ENCODE measurements at regions not wholly inside any gene's neighbourhood (a gene's known extent, or its start where the extent isn't known, plus 50 kb on each side); places are given as distances from the start of the nearest gene placed in this dataset.

GRCh38 chr4:121277194-121278105 is 103.4 kb downstream of the QRFPR start:
- DNase-seq = no peak

- no peak for DNase-seq
Observed at GRCh38 chr4:121273191-121273590, 107.6 kb downstream of the QRFPR start.

GRCh38 chr4:121272526-121272925 is 108.3 kb downstream of the QRFPR start:
- no peak for DNase-seq

- DNase-seq = no peak
Observed at GRCh38 chr4:121270389-121270788, 106.3 kb upstream of the TNIP3 start.

- DNase-seq = no peak
Observed at GRCh38 chr4:121269001-121269400, 104.9 kb upstream of the TNIP3 start.

- no peak for DNase-seq
Observed at GRCh38 chr4:121266982-121267381, 102.9 kb upstream of the TNIP3 start.

GRCh38 chr4:121256887-121257466 is 92.9 kb upstream of the TNIP3 start:
- no peak for DNase-seq

GRCh38 chr4:121255986-121256750 is 92.0 kb upstream of the TNIP3 start:
- no peak for DNase-seq

- no peak for DNase-seq
Observed at GRCh38 chr4:121253961-121254360, 89.8 kb upstream of the TNIP3 start.

- DNase-seq = peak; percentile 42
Observed at GRCh38 chr4:121252224-121252806, 88.2 kb upstream of the TNIP3 start.

GRCh38 chr4:121248747-121249146 is 84.6 kb upstream of the TNIP3 start:
- DNase-seq = no peak

GRCh38 chr4:121246698-121247097 is 82.6 kb upstream of the TNIP3 start:
- DNase-seq = no peak

- no peak for DNase-seq
Observed at GRCh38 chr4:121243485-121243884, 79.4 kb upstream of the TNIP3 start.

GRCh38 chr4:121242188-121242750 is 78.1 kb upstream of the TNIP3 start:
- DNase-seq = no peak

GRCh38 chr4:121239951-121240350 is 75.8 kb upstream of the TNIP3 start:
- DNase-seq = no peak

- no peak for DNase-seq
Observed at GRCh38 chr4:121238461-121238860, 74.3 kb upstream of the TNIP3 start.

- no peak for DNase-seq
Observed at GRCh38 chr4:121237069-121237399, 72.9 kb upstream of the TNIP3 start.

GRCh38 chr4:121236353-121237068 is 72.4 kb upstream of the TNIP3 start:
- no peak for DNase-seq

- DNase-seq = no peak
Observed at GRCh38 chr4:121233982-121234381, 69.9 kb upstream of the TNIP3 start.

- DNase-seq = no peak
Observed at GRCh38 chr4:121229993-121230392, 65.9 kb upstream of the TNIP3 start.

GRCh38 chr4:121228848-121229247 is 64.7 kb upstream of the TNIP3 start:
- no peak for DNase-seq

- no peak for DNase-seq
Observed at GRCh38 chr4:121227341-121227792, 63.2 kb upstream of the TNIP3 start.
